ENCODE measurements at regions not wholly inside any gene's neighbourhood (a gene's known extent, or its start where the extent isn't known, plus 50 kb on each side); places are given as distances from the start of the nearest gene placed in this dataset.

- TF ChIP-seq CTCF (conservative IDR thresholded peaks at IDR 0.05; ENCODE audit: low read depth, low read length) (no peak), CHD1 (IDR thresholded peaks at IDR 0.05; ENCODE audit: low read depth, low read length) (no peak), POLR2A (IDR thresholded peaks at IDR 0.05; ENCODE audit: low read depth, low read length) (no peak), RFX5 (IDR thresholded peaks at IDR 0.05; ENCODE audit: low read depth, low read length) (no peak), CEBPB (IDR thresholded peaks at IDR 0.05; ENCODE audit: low read depth, low read length) (no peak), ELK1 (IDR thresholded peaks at IDR 0.05; ENCODE audit: borderline replicate concordance, low read depth, low read length) (no peak), RAD21 (IDR thresholded peaks at IDR 0.05; ENCODE audit: low read length) (no peak), RCOR1 (IDR thresholded peaks at IDR 0.05; ENCODE audit: insufficient replicate concordance, low read length) (no peak), SMC3 (IDR thresholded peaks at IDR 0.05; ENCODE audit: low read depth, low read length) (no peak), MAFK (IDR thresholded peaks at IDR 0.05; ENCODE audit: low read depth, low read length) (no peak), MXI1 (IDR thresholded peaks at IDR 0.05; ENCODE audit: borderline replicate concordance, low read depth, low read length) (no peak), USF2 (IDR thresholded peaks at IDR 0.05; ENCODE audit: low read depth, low read length) (no peak), FOS (IDR thresholded peaks at IDR 0.05; ENCODE audit: low read depth, low read length) (no peak), MAZ (IDR thresholded peaks at IDR 0.05; ENCODE audit: borderline replicate concordance, low read depth, low read length) (no peak)
Measured at GRCh38 chr9:129270205-129270604, 92.1 kb upstream of the IER5L start.
